Activated T-cell treated with anti-CD3 and anti-CD28 coated beads for 48 hours (primary cell): ENCODE measurements at regions not wholly inside any gene's neighbourhood (a gene's known extent, or its start where the extent isn't known, plus 50 kb on each side); places are given as distances from the start of the nearest gene placed in this dataset.

ENCODE experiments used
- DNase-seq: peaks from one replicate; pipeline ENCODE4 v3.0.0-alpha.2; 2020; ENCODE audit warnings: low read depth

GRCh38 chr1:209341673-209342420 is 241.7 kb upstream of the CAMK1G start:
- DNase-seq: no peak

DNA sequence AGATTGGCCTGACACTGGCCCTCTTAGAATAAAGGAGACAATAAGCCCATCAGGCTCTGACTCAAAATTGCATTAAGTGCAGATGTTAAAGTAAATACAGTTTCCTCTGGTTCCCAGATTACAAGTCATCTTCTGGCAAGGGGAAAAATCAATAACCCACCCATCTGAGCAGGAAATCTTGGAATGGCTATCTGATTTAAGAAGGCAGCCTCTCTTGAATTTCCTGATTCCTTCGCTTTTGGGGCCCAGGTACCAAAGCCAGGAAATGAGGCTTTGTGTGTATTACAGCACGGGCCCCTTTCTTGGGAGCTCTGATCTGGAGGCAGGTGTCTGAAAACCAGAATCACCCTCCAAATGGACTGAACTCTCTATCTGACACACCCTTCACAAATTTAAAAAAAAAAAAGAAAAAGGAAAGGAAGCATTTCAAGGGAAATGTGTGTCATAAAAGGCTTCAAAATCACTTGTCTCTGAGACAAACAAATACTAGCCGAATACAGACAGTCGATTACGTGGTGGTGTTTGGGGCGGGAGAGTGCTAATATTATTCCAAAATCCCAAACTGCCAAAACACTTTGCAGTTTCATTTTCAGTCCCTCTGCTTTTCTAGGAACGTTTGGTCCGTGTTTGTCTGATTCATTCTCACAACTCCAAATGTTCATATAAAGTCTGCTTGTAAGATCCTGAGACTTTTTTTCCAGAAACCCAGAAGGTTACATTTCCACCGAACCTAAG is 240.9 kb upstream of the CAMK1G start:
- DNase-seq: no peak

- no peak for DNase-seq
Measured at GRCh38 chr1:209343511-209343910, 240.0 kb upstream of the CAMK1G start.

DNA sequence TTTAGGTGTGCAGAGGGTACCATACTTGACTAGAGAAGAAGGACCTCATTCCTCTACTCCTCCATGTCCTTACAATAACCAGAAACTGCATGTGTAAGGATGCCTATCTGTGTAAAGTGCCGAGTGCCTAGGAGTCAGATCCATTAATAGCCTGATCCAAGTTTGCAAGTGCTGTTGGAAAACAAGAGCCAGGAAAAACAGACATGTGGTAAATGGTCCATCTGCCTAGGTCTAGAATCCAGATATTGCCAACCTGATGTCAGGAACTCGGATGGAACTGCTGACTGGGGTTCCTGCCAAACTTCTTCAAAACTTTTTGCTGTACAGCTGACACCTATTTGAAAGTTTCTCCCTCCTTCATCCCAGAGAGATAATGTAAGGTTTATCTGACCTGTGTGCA is 239.4 kb upstream of the CAMK1G start:
- DNase-seq: no peak

- no peak for DNase-seq
Measured at GRCh38 chr1:209349363-209350308, 233.9 kb upstream of the CAMK1G start.

GRCh38 chr1:209353053-209353452 is 230.5 kb upstream of the CAMK1G start:
- DNase-seq: no peak

DNA sequence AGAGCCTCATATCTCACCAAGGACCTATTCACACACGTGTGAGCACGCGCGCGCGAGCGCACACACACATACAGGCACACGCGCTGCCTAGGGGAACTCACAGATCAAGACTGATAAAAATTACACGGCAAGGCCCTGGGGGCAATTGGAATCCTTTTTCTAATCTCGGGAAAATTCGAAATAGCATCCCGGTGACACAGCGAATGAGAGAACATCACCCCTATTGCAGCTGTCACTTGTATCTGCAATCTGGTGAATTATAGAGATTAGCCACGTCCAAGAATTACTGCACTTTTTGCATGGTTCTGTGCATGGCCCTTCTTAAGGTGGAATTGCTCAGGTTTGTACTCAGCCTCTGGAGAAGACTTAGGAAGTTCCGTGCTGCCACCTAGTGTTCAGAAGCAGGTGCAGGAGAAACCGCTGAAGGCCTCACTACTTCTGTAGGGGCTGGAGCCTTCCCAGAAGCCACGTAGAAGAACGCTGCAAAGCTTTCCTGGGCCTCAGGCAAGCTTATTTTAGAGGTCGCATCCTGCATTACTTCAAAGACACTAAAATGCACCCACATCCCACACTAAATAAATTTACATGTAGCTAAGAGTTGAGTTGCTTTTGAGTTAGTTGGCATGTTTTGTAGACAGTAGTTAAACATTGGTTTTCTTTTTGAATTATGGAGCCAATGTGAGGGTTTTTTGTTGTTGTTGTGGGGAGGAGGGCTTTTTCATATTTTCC is 229.2 kb upstream of the CAMK1G start:
- peak; percentile 25 for DNase-seq

GRCh38 chr1:209354840-209355165 is 228.7 kb upstream of the CAMK1G start:
- no peak for DNase-seq

DNA sequence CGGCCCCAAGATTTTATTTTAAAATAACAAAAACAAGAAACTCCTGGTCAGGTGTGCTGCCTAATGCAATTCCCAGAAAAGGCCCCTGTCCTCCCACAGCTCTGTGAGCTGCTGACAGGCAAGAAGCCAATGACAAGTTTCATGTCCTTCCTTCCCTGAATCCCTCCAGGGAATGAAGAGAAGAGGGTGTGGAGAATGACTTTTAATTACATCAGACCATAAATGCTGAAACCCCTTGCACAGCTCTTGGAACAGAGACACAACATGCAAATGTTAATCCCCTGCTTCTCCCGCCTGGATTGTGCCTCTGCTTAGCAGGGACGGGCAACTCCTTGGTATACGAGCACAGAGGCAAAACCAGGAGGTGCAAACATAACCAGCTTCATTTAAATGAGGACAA is 228.1 kb upstream of the CAMK1G start:
- DNase-seq: no peak

DNA sequence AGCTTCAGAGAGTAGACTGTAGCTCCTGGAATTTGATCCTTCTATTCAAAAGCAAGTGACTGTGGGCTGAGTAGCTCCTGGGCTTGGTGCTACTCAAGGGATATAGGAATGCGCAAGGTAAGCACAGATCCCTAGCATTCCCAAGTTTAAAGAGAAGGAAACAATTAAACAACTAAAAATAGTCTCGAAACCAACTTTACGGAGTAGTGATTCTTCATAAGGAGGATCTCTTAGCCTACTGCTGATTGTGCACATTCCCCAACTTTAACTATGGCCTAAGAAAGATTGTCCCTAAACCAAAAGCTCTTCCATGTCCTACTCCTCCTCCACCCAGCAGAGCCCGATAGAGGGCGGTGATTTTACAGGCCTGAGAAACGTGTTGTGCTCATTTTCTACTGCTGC is 226.5 kb upstream of the CAMK1G start:
- DNase-seq: no peak

GRCh38 chr1:209363112-209363511 is 220.4 kb upstream of the CAMK1G start:
- no peak for DNase-seq

DNA sequence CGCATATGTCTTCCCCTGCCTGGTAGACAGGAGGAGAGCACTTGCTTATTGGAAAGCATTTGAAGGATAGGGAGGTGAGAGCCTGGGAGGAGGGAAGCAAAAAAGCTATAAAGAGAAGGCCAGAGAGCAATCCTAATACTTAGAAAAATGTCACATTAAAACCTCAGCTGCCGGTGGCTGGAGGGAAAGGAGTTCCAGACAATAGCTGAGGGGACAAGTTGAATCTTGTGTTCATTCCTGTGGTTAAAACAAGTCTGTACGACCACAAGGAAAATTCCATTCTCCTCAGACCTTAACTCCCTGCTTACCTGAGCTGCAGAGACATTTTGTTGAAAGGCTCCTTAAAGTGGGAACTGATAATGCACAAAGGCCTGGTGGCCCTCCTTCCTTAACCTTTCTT is 218.8 kb upstream of the CAMK1G start:
- DNase-seq: no peak

DNA sequence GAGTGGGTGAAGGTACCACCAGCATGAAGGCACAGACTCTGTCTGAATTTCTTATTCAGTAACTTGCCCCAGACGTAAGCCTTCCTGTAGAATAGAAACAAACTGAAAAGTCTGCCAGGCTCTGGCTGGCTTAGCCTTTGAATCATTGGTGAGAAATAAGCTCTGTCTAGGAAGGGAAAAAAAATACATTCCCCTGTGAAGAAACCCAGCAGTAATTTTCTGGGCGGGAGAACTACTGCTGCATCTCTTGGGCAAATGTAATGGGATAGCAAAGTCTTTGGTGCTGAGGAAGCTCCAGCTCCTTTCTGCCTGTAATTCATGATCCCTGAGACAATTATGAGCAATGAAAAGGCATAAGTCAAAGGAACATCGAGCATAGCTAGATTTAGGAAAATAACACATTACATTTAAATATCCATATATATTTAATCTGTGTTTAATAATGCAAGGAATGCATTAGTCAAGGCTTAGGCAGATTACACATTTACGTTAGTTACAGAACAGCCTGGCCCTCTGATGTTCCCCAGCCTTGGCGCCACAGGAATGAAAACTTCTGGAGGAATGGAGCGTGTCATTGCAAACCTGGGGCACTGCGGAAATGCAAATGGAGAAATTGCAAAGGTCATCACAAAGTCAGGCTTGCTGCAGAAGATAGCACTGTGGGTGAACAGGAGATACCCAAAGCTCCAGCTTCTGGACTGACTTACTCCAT is 216.3 kb upstream of the CAMK1G start:
- no peak for DNase-seq

DNA sequence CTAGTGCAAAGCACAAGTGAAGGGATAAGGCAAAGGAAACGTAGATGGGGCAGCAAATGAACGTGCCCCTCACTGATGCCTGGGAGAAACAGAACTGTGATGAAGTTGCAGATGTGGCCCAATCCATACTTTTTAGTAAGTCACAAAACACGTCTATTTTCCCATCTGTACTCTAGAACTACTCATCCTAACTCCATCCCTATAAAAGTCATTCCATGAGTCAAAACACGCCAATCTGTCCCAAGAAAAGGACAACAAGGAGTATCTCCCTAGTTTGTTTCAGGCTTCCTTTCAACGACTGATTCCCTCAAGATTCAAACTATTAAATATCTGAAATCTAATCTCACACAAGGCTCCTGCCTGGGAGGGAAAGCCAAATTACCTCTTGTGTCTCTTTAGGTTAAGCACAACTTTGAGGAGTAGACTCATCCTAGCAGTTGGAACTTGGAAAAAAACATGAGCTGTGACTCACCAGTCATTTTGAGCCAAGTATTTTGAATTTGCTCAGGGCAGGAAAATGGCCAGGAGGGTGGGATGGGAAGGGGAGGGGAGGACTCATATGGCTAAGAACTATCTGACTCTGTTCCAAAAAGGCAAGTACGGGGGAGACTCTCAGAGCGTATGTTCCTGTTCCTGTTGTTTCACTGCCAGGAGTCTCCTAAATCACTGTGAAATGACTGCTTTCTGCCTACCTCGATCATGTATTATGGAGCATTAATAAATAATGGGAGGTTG is 214.5 kb upstream of the CAMK1G start:
- no peak for DNase-seq

DNA sequence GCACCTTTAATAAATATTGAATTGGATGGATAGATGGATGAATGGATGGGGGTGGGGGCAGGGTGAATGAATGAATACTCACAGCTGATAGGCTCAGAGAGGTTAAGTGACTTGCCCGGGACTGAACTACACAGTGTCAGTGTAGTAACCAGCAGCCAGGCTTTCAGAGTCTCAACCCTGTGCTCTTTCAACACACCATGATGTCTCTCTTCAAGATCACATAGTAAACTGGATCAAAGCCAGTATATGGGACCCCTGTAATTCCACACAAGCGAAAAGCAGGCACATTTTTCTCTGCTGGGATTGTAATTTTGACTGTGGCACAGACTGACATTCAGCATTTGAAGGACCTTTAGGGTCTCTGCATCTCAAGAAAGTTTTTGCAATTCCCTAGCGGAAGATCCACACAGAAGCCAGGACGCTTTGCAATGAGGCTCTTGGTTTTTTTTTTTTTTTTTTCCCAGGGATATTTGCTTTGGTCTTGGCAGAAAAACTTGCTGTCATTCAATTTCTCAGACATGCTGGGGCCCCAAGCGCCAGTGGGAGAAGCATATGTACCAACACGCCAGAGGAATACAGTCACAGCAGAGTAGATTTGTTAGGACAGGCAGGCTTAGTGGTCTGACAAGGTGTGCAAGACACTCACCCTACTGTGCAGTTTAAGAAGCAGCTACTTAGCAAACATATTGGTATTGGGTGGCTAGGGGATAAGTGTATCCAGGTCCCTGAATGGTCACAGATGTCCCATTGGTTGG is 213.1 kb upstream of the CAMK1G start:
- DNase-seq: no peak

DNA sequence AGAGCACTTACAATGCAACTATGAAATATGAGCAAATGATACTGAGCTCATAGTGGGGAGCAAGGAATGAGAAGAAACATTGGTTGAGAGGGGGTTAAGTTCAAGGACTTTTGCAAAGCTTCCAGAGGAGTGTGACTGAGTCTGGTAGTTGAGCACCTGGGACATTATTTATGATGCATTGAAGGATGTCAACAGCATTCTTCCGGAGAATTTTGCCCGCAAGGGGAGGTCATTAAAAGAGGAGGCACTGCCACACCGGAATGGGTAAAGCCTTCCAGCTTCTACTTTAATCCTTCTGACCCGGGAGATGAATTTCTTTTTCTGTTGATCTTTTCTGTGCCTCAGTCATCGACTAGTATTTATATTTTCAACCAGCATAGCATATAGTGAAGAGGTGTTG is 208.4 kb upstream of the CAMK1G start:
- DNase-seq: no peak

GRCh38 chr1:209375671-209376365 is 207.7 kb upstream of the CAMK1G start:
- no peak for DNase-seq

DNA sequence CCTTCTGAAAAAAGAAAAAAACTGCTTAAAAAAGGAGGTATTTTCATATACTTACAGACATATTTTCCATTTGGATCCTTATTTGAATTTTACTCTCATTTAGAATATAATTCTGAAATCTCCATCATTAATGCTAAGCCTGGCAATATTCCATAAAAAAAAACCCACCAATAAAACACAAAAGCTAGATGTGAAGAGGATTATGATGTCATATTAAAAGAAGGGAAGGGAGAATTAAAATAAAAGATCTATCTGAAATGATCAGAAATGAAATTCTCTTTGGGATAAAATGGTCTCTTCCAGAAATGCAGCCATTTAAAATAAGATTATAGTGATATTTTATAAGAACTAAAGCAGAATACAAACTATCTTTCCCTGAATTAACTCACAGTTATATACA is 206.7 kb upstream of the CAMK1G start:
- no peak for DNase-seq

- no peak for DNase-seq
Measured at GRCh38 chr1:209377995-209378394, 205.5 kb upstream of the CAMK1G start.
